Omental fat pad (tissue), 3 donors: ENCODE measurements at regions not wholly inside any gene's neighbourhood (a gene's known extent, or its start where the extent isn't known, plus 50 kb on each side); places are given as distances from the start of the nearest gene placed in this dataset.

Experiments used
- ATAC-seq: fragments of 150-250 bp; one replicate; pipeline ENCODE4 v1.9.1; 2016; ENCODE audit warnings: mild to moderate bottlenecking, moderate library complexity; ENCODE audit not compliant: low FRiP score
- DNase-seq: peaks from one replicate; pipeline ENCODE4 v3.0.0-alpha.2; 2019; ENCODE audit warnings: low spot score
- TF ChIP-seq, protein P1 (sequence below), 3 donors: fragments of 450-650 bp; IDR thresholded peaks; one replicate each; pipeline ENCODE4 v1.5.1; 2016 to 2017; ENCODE audit warnings: antibody characterized with exemption in 3 of 3, mild to moderate bottlenecking in 3 of 3, moderate library complexity in 2 of 3

GRCh38 chr6:56699066-56699654, 56.5 kb upstream of the DST start:
- ATAC-seq = no peak

DNA sequence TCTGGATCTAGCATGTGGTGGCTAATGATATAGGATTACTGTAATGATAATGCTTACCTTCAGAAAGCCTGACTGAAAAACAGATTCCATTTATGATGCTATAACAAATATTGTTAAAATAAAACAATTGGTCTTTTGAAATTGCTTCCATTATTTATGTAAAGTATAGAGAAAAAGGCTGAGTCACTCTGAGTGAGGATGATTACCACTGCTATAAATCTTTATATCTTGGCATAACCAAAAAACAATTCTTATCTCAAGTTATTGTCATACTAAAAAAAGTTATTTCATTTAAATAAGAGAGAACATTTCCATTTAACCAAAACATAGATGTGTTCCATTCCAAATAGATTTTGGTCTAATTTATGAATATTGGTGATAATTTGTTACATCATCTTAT, 53.0 kb upstream of the DST start:
- TF ChIP-seq, protein P1, sequence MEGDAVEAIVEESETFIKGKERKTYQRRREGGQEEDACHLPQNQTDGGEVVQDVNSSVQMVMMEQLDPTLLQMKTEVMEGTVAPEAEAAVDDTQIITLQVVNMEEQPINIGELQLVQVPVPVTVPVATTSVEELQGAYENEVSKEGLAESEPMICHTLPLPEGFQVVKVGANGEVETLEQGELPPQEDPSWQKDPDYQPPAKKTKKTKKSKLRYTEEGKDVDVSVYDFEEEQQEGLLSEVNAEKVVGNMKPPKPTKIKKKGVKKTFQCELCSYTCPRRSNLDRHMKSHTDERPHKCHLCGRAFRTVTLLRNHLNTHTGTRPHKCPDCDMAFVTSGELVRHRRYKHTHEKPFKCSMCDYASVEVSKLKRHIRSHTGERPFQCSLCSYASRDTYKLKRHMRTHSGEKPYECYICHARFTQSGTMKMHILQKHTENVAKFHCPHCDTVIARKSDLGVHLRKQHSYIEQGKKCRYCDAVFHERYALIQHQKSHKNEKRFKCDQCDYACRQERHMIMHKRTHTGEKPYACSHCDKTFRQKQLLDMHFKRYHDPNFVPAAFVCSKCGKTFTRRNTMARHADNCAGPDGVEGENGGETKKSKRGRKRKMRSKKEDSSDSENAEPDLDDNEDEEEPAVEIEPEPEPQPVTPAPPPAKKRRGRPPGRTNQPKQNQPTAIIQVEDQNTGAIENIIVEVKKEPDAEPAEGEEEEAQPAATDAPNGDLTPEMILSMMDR (IDR thresholded peaks at IDR 0.05) = no peak
- ATAC-seq = no peak
- DNase-seq = no peak

More at GRCh38 chr6:56699066-56699654, 56.5 kb upstream of the DST start:
- DNase-seq = no peak
- TF ChIP-seq, protein P1 (IDR thresholded peaks at IDR 0.05) = no peak

- TF ChIP-seq, protein P1 (IDR thresholded peaks at IDR 0.05) = no peak
- peak; percentile 45 for ATAC-seq
- DNase-seq = no peak
Measured at GRCh38 chr6:56694002-56694401, 51.3 kb upstream of the DST start.

- ATAC-seq (no peak), DNase-seq (peak; percentile 59)
- TF ChIP-seq, protein P1 (IDR thresholded peaks at IDR 0.05) = no peak
Measured at GRCh38 chr6:56693246-56693607, 50.5 kb upstream of the DST start.

- TF ChIP-seq, protein P1 (IDR thresholded peaks at IDR 0.05) = no peak
- DNase-seq = no peak
- ATAC-seq = peak; percentile 65
Measured at GRCh38 chr6:56692523-56693245, 50.0 kb upstream of the DST start.
